ENCODE measurements at regions not wholly inside any gene's neighbourhood (a gene's known extent, or its start where the extent isn't known, plus 50 kb on each side); places are given as distances from the start of the nearest gene placed in this dataset.

- TF ChIP-seq CTCF (IDR thresholded peaks at IDR 0.05; ENCODE audit: insufficient read depth in 1 of 2, low read depth in 1 of 2, low read length in 1 of 2, severe bottlenecking in 1 of 2, unreplicated experiment in 1 of 2) = no peak
- ChIA-PET POLR2A (no interaction called here), CTCF (no interaction called here)
- no peaks in the 10 kb centered on the region for H3K9me3 ChIP-seq
- DNase-seq = no peak
- Mint-ChIP-seq H3K4me1 (ENCODE audit: low read depth, unreplicated experiment) (no peaks in the 10 kb centered on the region), H3K9me3 (ENCODE audit: unreplicated experiment) (no peaks in the 10 kb centered on the region), H3K27me3 (ENCODE audit: insufficient read depth, unreplicated experiment) (peaks cover 6% of the 10 kb centered on the region), H3K36me3 (ENCODE audit: insufficient read depth, unreplicated experiment) (no peaks in the 10 kb centered on the region), H3K4me3 (ENCODE audit: unreplicated experiment) (no peak overlapping the region), H3K27ac (ENCODE audit: unreplicated experiment) (no peak overlapping the region)
- intact Hi-C loops (cut with micrococcal nuclease; ENCODE audit: unreplicated experiment) = no loop called here
- no TSS peak for BruUV-seq (replicated peaks)
- H3K27me3 ChIP-seq (replicated peaks; ENCODE audit: control insufficient read depth, insufficient read depth, low read length) = no peaks in the 10 kb centered on the region
- no peaks in the 10 kb centered on the region for H3K4me1 ChIP-seq
- H3K36me3 ChIP-seq (ENCODE audit: control insufficient read depth, insufficient read depth, low read length) = no peaks in the 10 kb centered on the region
- no peak overlapping the region for H3K4me3 ChIP-seq (ENCODE audit: low read depth, low read length)
Observed at GRCh38 chr9:1473956-1474634, 423.9 kb downstream of the DMRT2 start.

- no peak for DNase-seq
- Mint-ChIP-seq H3K27me3 (ENCODE audit: insufficient read depth, unreplicated experiment) (peaks cover 6% of the 10 kb centered on the region), H3K9me3 (ENCODE audit: unreplicated experiment) (no peaks in the 10 kb centered on the region), H3K4me3 (ENCODE audit: unreplicated experiment) (no peak overlapping the region), H3K36me3 (ENCODE audit: insufficient read depth, unreplicated experiment) (no peaks in the 10 kb centered on the region), H3K27ac (ENCODE audit: unreplicated experiment) (no peak overlapping the region), H3K4me1 (ENCODE audit: low read depth, unreplicated experiment) (no peaks in the 10 kb centered on the region)
- BruUV-seq (replicated peaks) = no TSS peak
- Histone ChIP-seq H3K36me3 (ENCODE audit: control insufficient read depth, insufficient read depth, low read length) (no peaks in the 10 kb centered on the region), H3K9me3 (no peaks in the 10 kb centered on the region), H3K27me3 (replicated peaks; ENCODE audit: control insufficient read depth, insufficient read depth, low read length) (no peaks in the 10 kb centered on the region), H3K4me1 (no peaks in the 10 kb centered on the region), H3K4me3 (ENCODE audit: low read depth, low read length) (no peak overlapping the region)
- POLR2A ChIA-PET = no interaction called here
- no peak for TF ChIP-seq CTCF (IDR thresholded peaks at IDR 0.05; ENCODE audit: insufficient read depth in 1 of 2, low read depth in 1 of 2, low read length in 1 of 2, severe bottlenecking in 1 of 2, unreplicated experiment in 1 of 2)
- CTCF ChIA-PET = no interaction called here
- intact Hi-C loops (cut with micrococcal nuclease; ENCODE audit: unreplicated experiment) = no loop called here
Observed at GRCh38 chr9:1474671-1475070, 424.5 kb downstream of the DMRT2 start.

GRCh38 chr9:1490341-1491232, 440.4 kb downstream of the DMRT2 start:
- Mint-ChIP-seq H3K27ac (ENCODE audit: unreplicated experiment) (no peak overlapping the region), H3K9me3 (ENCODE audit: unreplicated experiment) (no peaks in the 10 kb centered on the region), H3K4me3 (ENCODE audit: unreplicated experiment) (no peak overlapping the region), H3K27me3 (ENCODE audit: insufficient read depth, unreplicated experiment) (no peaks in the 10 kb centered on the region), H3K36me3 (ENCODE audit: insufficient read depth, unreplicated experiment) (no peaks in the 10 kb centered on the region), H3K4me1 (ENCODE audit: low read depth, unreplicated experiment) (no peaks in the 10 kb centered on the region)
- intact Hi-C loops (cut with micrococcal nuclease; ENCODE audit: unreplicated experiment) = no loop called here
- Histone ChIP-seq H3K36me3 (ENCODE audit: control insufficient read depth, insufficient read depth, low read length) (no peaks in the 10 kb centered on the region), H3K9me3 (no peaks in the 10 kb centered on the region), H3K4me1 (no peaks in the 10 kb centered on the region), H3K27me3 (replicated peaks; ENCODE audit: control insufficient read depth, insufficient read depth, low read length) (no peaks in the 10 kb centered on the region), H3K4me3 (ENCODE audit: low read depth, low read length) (no peak overlapping the region)
- no peak for TF ChIP-seq CTCF (IDR thresholded peaks at IDR 0.05; ENCODE audit: insufficient read depth in 1 of 2, low read depth in 1 of 2, low read length in 1 of 2, severe bottlenecking in 1 of 2, unreplicated experiment in 1 of 2)
- BruUV-seq (replicated peaks) = no TSS peak
- ChIA-PET CTCF (no interaction called here), POLR2A (no interaction called here)
- DNase-seq = no peak

Data from Caco-2 (cell line).